NT2/D1 (cell line): ENCODE measurements at regions not wholly inside any gene's neighbourhood (a gene's known extent, or its start where the extent isn't known, plus 50 kb on each side); places are given as distances from the start of the nearest gene placed in this dataset.

ENCODE experiments used
- SUZ12 ChIP-seq: IDR thresholded peaks from 2 replicates; pipeline ENCODE4 v1.6.1; 2011; ENCODE audit not compliant: insufficient read length, insufficient read depth; ENCODE audit errors: extremely low read depth
- ZNF274 ChIP-seq: IDR thresholded peaks from 2 replicates; pipeline ENCODE4 v1.6.1; 2011; ENCODE audit warnings: mild to moderate bottlenecking, low read depth, low read length

DNA sequence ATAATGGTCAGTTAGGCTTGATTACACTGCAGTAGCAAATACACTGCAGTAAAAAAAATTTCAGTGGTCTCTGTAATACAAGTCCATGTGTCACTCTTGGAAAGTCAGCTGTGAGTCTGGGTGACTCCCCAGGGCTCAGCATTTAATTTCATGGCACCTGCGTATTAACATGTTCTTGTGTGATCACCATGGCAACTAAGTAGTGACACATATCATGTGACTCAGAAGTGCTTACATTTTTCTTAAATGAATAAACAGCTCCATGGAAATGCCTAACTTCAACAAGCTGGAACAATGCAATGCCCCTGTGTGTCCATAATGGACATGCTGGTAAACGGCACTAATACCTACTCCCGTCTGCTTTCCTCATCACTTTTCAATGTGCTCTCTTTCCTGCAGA is 88.5 kb upstream of the ANO4 start:
- TF ChIP-seq ZNF274, result no peak
- TF ChIP-seq SUZ12, result no peak
